ENCODE measurements at regions not wholly inside any gene's neighbourhood (a gene's known extent, or its start where the extent isn't known, plus 50 kb on each side); places are given as distances from the start of the nearest gene placed in this dataset.
"Not testable (repeated sequence)": the region's sequence is repeated elsewhere in the genome, so short reads cannot be mapped to it uniquely, and the experiment has no call there.

DNA sequence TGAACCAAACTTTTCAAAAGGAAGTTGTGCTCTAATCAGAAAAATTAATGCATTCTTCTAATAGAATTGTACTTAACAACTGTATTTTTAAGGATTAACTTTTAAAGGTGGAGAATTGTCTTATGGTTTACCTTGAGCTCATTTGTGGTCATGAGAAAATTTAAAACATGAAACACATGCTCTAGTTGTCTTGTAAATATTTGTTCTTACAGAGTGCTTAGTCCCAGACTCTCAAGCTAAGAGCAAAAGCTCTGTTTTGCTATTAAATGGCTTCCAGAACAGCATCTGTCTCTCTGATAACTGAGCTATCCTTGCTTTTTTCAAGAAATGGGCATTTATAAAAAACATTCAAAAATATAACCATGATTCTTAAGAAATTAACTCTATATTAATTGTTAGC lies 512.2 kb upstream of the SYNCRIP start:
- H3K4me1 ChIP-seq (ENCODE audit: control insufficient read depth, insufficient read depth, low read length, poor library complexity, severe bottlenecking) = no peaks in the 10 kb centered on the region
- Mint-ChIP-seq H3K9me3 (peaks cover 0 to 1% (median 0%) of the 10 kb centered on the region in 7 donors), H3K4me3 (no peak overlapping the region), H3K27ac (no peak overlapping the region), H3K36me3 (no peaks in the 10 kb centered on the region), H3K4me1 (no peaks in the 10 kb centered on the region), H3K27me3 (no peaks in the 10 kb centered on the region)
- H3K27me3 ChIP-seq (ENCODE audit: control insufficient read depth, insufficient read depth, low read length) = no peaks in the 10 kb centered on the region
- H3K27ac ChIP-seq (ENCODE audit: insufficient read depth, low read length, poor library complexity, severe bottlenecking) = no peak overlapping the region
- H3K4me3 ChIP-seq (ENCODE audit: low read depth, low read length) = no peak overlapping the region
- no peaks in the 10 kb centered on the region for H3K36me3 ChIP-seq (ENCODE audit: control insufficient read depth, insufficient read depth, low read length)
- H3K9me3 ChIP-seq (ENCODE audit: control insufficient read depth in 2 of 2, low read length in 2 of 2) = no peaks in the 10 kb centered on the region
- ATAC-seq (ENCODE audit: low read depth in 2 of 2) (no peak), DNase-seq (no peak)

DNA sequence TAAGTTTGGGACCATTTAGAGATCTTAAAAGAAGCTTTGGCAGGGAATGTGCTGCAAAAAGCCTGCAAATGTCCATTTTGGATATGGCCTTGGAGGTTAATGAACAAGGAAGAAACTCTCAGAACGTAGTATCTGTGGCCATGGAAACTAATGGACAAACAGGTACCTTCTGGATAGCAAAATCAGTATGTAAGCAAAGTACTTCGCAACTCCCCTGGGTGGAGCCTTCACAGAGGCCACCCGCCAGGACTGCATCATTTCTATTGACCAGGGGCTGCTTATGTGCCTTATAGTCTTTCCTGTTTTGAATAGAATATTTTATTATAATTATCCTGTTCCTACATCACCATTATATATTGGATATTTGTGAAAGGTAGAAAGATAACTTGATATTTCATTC lies 510.8 kb upstream of the SYNCRIP start:
- Mint-ChIP-seq H3K27me3 (no peaks in the 10 kb centered on the region), H3K27ac (no peak overlapping the region), H3K9me3 (peaks cover 0 to 1% (median 0%) of the 10 kb centered on the region in 7 donors), H3K4me1 (no peaks in the 10 kb centered on the region), H3K4me3 (no peak overlapping the region), H3K36me3 (no peaks in the 10 kb centered on the region)
- Histone ChIP-seq H3K4me1 (ENCODE audit: control insufficient read depth, insufficient read depth, low read length, poor library complexity, severe bottlenecking) (no peaks in the 10 kb centered on the region), H3K27me3 (ENCODE audit: control insufficient read depth, insufficient read depth, low read length) (no peaks in the 10 kb centered on the region), H3K36me3 (ENCODE audit: control insufficient read depth, insufficient read depth, low read length) (no peaks in the 10 kb centered on the region), H3K4me3 (ENCODE audit: low read depth, low read length) (no peak overlapping the region), H3K27ac (ENCODE audit: insufficient read depth, low read length, poor library complexity, severe bottlenecking) (no peak overlapping the region), H3K9me3 (ENCODE audit: control insufficient read depth in 2 of 2, low read length in 2 of 2) (no peaks in the 10 kb centered on the region)
- DNase-seq (no peak), ATAC-seq (ENCODE audit: low read depth in 2 of 2) (no peak)

DNA sequence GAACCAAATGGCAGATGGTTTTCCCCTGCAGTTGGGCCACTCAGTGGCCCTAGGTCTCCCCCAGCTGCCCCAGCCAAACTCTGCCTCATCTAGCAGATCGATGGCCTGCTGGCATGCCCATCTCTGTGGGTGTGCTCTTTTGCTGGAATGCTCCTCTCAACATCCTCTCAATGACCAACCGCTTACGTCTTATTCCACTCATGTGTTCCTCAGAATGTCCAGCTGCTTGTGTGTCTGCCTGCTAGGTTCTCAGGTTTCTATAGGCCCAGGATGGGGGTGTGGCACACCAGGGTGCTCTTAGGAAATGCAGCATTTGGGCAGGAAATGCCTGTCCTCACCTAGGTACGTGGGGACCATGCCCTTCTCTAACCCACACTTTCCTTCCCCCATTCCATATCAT lies 509.9 kb upstream of the SYNCRIP start:
- Mint-ChIP-seq H3K4me3 (no peak overlapping the region), H3K36me3 (no peaks in the 10 kb centered on the region)
- no peaks in the 10 kb centered on the region for H3K4me1 ChIP-seq (ENCODE audit: control insufficient read depth, insufficient read depth, low read length, poor library complexity, severe bottlenecking)

DNA sequence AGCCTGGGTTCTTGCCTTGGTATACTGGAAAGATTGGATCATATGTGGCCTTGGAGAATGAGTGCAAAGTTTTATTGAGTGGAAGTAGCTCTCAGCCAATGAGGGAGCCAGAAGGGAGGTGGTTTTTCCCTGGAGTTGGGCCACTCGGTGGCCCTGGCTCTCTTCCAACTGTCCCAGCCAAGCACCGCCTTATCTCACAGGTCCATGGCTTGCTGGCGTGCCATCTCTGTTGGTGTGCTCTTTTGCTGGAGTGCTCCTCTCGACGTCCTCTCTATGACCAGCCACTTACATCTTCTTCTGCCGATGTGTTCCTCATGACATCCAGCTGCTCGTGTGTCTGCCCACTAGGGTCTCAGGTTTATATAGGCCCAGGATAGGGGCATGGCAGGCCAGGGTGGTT lies 505.9 kb upstream of the SYNCRIP start:
- Histone ChIP-seq H3K36me3 (ENCODE audit: control insufficient read depth, insufficient read depth, low read length) (no peaks in the 10 kb centered on the region), H3K27ac (ENCODE audit: insufficient read depth, low read length, poor library complexity, severe bottlenecking) (no peak overlapping the region), H3K9me3 (ENCODE audit: control insufficient read depth in 2 of 2, low read length in 2 of 2) (no peaks in the 10 kb centered on the region), H3K4me1 (ENCODE audit: control insufficient read depth, insufficient read depth, low read length, poor library complexity, severe bottlenecking) (no peaks in the 10 kb centered on the region), H3K27me3 (ENCODE audit: control insufficient read depth, insufficient read depth, low read length) (no peaks in the 10 kb centered on the region), H3K4me3 (ENCODE audit: low read depth, low read length) (no peak overlapping the region)
- no peaks in the 10 kb centered on the region for H3K4me1 Mint-ChIP-seq
- no peak overlapping the region for H3K27ac Mint-ChIP-seq
- no peak for ATAC-seq (ENCODE audit: low read depth in 2 of 2)
- no peak overlapping the region for H3K4me3 Mint-ChIP-seq
- H3K36me3 Mint-ChIP-seq = no peaks in the 10 kb centered on the region
- peaks cover 0 to 4% (median 0%) of the 10 kb centered on the region in 7 donors for H3K9me3 Mint-ChIP-seq
- no peak for DNase-seq
- no peaks in the 10 kb centered on the region for H3K27me3 Mint-ChIP-seq

More for the DNA sequence above, 509.9 kb upstream of the SYNCRIP start:
- Histone ChIP-seq H3K9me3 (ENCODE audit: control insufficient read depth in 2 of 2, low read length in 2 of 2) (no peaks in the 10 kb centered on the region), H3K36me3 (ENCODE audit: control insufficient read depth, insufficient read depth, low read length) (no peaks in the 10 kb centered on the region), H3K27me3 (ENCODE audit: control insufficient read depth, insufficient read depth, low read length) (no peaks in the 10 kb centered on the region), H3K27ac (ENCODE audit: insufficient read depth, low read length, poor library complexity, severe bottlenecking) (no peak overlapping the region), H3K4me3 (ENCODE audit: low read depth, low read length) (no peak overlapping the region)
- ATAC-seq (ENCODE audit: low read depth in 2 of 2) = no peak
- DNase-seq = no peak
- no peaks in the 10 kb centered on the region for H3K27me3 Mint-ChIP-seq
- H3K9me3 Mint-ChIP-seq = peaks cover 0 to 1% (median 0%) of the 10 kb centered on the region in 7 donors
- no peaks in the 10 kb centered on the region for H3K4me1 Mint-ChIP-seq
- H3K27ac Mint-ChIP-seq = no peak overlapping the region

DNA sequence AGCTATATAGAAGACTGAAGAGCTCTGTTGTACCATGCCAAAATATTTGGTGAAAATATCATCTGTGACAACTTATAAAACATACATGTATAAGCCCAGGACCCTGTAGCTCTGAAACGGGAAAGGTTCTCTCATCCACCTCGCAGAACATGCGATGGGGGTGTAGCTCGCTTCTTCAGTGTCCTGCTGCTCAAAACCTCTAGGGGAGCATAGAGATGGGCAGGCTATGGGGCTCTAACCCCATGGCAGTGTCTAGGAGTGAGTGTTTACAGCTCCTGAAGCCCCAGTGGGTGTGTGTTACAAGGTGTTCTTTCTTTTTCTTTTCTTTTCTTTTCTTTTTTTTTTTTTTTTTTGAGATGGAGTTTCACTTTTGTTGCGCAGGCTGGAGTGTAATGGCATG lies 505.2 kb upstream of the SYNCRIP start:
- H3K27ac Mint-ChIP-seq = no peak overlapping the region

DNA sequence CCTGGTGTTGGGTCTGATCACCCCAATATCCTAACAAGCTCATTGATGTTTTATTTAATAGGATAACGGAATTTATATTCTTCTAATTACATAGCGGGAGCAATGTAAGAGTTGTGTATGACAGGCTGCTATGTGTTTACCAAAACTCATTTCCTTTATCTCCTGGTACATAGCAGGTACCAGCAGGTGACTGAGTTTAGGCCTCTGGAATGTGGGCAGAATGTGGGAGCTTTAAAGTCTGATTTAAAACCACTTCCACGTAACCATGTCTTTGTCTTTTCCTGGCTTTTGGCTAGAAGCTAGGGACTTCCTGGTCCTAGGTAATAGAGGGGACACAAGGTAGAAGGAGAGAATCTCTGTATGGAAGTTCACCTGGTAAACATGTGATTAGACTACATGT lies 504.6 kb upstream of the SYNCRIP start:
- Histone ChIP-seq H3K36me3 (ENCODE audit: control insufficient read depth, insufficient read depth, low read length) (no peaks in the 10 kb centered on the region), H3K4me1 (ENCODE audit: control insufficient read depth, insufficient read depth, low read length, poor library complexity, severe bottlenecking) (no peaks in the 10 kb centered on the region), H3K27me3 (ENCODE audit: control insufficient read depth, insufficient read depth, low read length) (no peaks in the 10 kb centered on the region), H3K4me3 (ENCODE audit: low read depth, low read length) (no peak overlapping the region), H3K27ac (ENCODE audit: insufficient read depth, low read length, poor library complexity, severe bottlenecking) (no peak overlapping the region), H3K9me3 (ENCODE audit: control insufficient read depth in 2 of 2, low read length in 2 of 2) (no peaks in the 10 kb centered on the region)
- H3K27me3 Mint-ChIP-seq = no peaks in the 10 kb centered on the region
- no peaks in the 10 kb centered on the region for H3K36me3 Mint-ChIP-seq
- no peak for ATAC-seq (ENCODE audit: low read depth in 2 of 2)
- peaks cover 0 to 5% (median 0%) of the 10 kb centered on the region in 7 donors for H3K9me3 Mint-ChIP-seq
- H3K4me3 Mint-ChIP-seq = no peak overlapping the region
- DNase-seq = no peak
- H3K4me1 Mint-ChIP-seq = no peaks in the 10 kb centered on the region
- H3K27ac Mint-ChIP-seq = no peak overlapping the region

More for the DNA sequence above, 505.2 kb upstream of the SYNCRIP start:
- H3K27me3 Mint-ChIP-seq = no peaks in the 10 kb centered on the region
- H3K27me3 ChIP-seq (ENCODE audit: control insufficient read depth, insufficient read depth, low read length) = no peaks in the 10 kb centered on the region
- H3K4me1 ChIP-seq (ENCODE audit: control insufficient read depth, insufficient read depth, low read length, poor library complexity, severe bottlenecking) = no peaks in the 10 kb centered on the region
- no peaks in the 10 kb centered on the region for H3K36me3 ChIP-seq (ENCODE audit: control insufficient read depth, insufficient read depth, low read length)
- H3K27ac ChIP-seq (ENCODE audit: insufficient read depth, low read length, poor library complexity, severe bottlenecking) = no peak overlapping the region
- ATAC-seq (ENCODE audit: low read depth in 2 of 2) (no peak), DNase-seq (no peak)
- H3K4me3 ChIP-seq (ENCODE audit: low read depth, low read length) = no peak overlapping the region
- no peaks in the 10 kb centered on the region for H3K9me3 ChIP-seq (ENCODE audit: control insufficient read depth in 2 of 2, low read length in 2 of 2)
- H3K4me1 Mint-ChIP-seq = no peaks in the 10 kb centered on the region
- H3K4me3 Mint-ChIP-seq = no peak overlapping the region
- no peaks in the 10 kb centered on the region for H3K36me3 Mint-ChIP-seq
- H3K9me3 Mint-ChIP-seq = peaks cover 0 to 4% (median 0%) of the 10 kb centered on the region in 7 donors

DNA sequence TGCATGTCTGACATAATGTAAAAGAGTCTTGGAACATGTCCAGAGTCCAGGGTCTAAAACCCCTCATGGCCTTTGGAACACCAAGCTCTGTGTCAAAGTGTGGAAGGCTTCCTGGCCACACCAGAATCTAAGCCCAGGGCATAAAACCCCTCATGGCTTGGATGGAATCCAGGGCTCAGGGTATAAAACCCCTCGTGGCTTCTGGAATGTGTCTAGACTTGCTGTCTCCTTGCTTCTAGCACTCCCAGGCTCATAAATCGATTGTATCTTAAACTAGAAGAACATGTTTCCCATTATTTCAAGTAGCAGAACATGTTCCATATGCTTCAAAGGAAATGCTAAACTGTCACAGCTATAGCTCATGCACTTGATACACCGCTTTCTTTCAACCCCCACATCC lies 504.1 kb upstream of the SYNCRIP start:
- H3K27me3 ChIP-seq (ENCODE audit: control insufficient read depth, insufficient read depth, low read length); H3K36me3 ChIP-seq (ENCODE audit: control insufficient read depth, insufficient read depth, low read length); H3K27ac Mint-ChIP-seq; H3K27me3 Mint-ChIP-seq; H3K4me3 Mint-ChIP-seq; H3K4me3 ChIP-seq (ENCODE audit: low read depth, low read length); H3K9me3 ChIP-seq (ENCODE audit: control insufficient read depth in 2 of 2, low read length in 2 of 2); DNase-seq; H3K27ac ChIP-seq (ENCODE audit: insufficient read depth, low read length, poor library complexity, severe bottlenecking); H3K9me3 Mint-ChIP-seq; H3K4me1 ChIP-seq (ENCODE audit: control insufficient read depth, insufficient read depth, low read length, poor library complexity, severe bottlenecking); H3K4me1 Mint-ChIP-seq; ATAC-seq (ENCODE audit: low read depth in 2 of 2); H3K36me3 Mint-ChIP-seq: not testable (repeated sequence)

DNA sequence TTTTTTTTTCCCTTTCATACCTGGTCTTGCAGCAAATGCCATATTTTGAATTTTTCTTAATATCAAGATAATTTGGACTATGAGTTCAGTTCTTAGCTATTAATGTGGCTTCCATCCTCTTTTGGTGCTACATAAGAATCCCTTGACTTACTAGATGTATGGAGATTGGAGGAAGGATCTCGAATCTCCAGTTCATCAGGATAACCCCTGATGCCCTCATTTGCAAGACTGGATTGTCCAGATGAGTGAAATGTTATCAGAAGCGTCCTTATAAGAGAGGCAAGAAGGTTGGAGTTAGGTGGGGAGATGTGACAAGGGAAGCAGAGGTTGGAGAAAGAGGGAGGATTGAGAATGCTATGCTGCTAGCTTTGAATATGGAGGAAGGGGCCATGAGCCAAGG lies 499.6 kb upstream of the SYNCRIP start:
- H3K27me3 ChIP-seq (ENCODE audit: control insufficient read depth, insufficient read depth, low read length) = no peaks in the 10 kb centered on the region
- Mint-ChIP-seq H3K4me1 (no peaks in the 10 kb centered on the region), H3K4me3 (no peak overlapping the region), H3K9me3 (peaks cover 0 to 11% (median 3%) of the 10 kb centered on the region in 7 donors), H3K27ac (no peak overlapping the region), H3K36me3 (no peaks in the 10 kb centered on the region), H3K27me3 (no peaks in the 10 kb centered on the region)
- no peaks in the 10 kb centered on the region for H3K36me3 ChIP-seq (ENCODE audit: control insufficient read depth, insufficient read depth, low read length)
- no peak overlapping the region for H3K4me3 ChIP-seq (ENCODE audit: low read depth, low read length)
- no peak for DNase-seq
- no peak for ATAC-seq (ENCODE audit: low read depth in 2 of 2)
- H3K9me3 ChIP-seq (ENCODE audit: control insufficient read depth in 2 of 2, low read length in 2 of 2) = no peaks in the 10 kb centered on the region
- no peaks in the 10 kb centered on the region for H3K4me1 ChIP-seq (ENCODE audit: control insufficient read depth, insufficient read depth, low read length, poor library complexity, severe bottlenecking)
- no peak overlapping the region for H3K27ac ChIP-seq (ENCODE audit: insufficient read depth, low read length, poor library complexity, severe bottlenecking)

Measured in CD4-positive, CD25-positive, alpha-beta regulatory T cell (primary cell).